ENCODE measurements at regions not wholly inside any gene's neighbourhood (a gene's known extent, or its start where the extent isn't known, plus 50 kb on each side); places are given as distances from the start of the nearest gene placed in this dataset.

DNA sequence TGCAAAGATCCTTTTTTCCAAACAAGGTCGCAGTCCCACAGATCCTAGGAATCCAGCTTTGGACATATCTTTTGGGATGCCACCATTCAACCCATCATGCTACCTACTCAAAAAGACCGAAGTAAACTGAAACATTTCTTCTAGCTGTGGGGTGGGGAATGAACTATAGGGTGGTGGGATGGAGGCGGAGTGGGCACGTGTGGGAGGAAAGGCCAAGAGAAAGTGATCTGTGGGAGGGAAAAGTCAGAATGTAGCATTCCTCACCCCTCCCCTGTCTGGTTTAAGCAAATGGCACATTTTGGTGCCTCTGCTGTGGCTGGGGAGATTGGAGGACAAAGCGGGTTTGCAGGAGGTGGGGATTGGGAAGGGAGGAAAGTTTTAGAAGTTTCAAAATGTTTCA is 59.2 kb upstream of the IL17B start:
- H3K4me1 ChIP-seq: peaks cover 2 to 46% (median 19%) of the 10 kb centered on the region in 12 donors
- no peaks in the 10 kb centered on the region for H3K27me3 ChIP-seq
- no peak overlapping the region for H3K4me3 ChIP-seq
- no peaks in the 10 kb centered on the region for H3K9me3 ChIP-seq
- no peaks in the 10 kb centered on the region for H3K36me3 ChIP-seq
- intact Hi-C loops (cut with DNase I): loop anchor here in 2 of 10 donors (5.0 to 10.0 kb wide), 2 partner anchors 114 to 173 kb away; partner anchors contain the start of gene CSNK1A1 (in 1 of the 2)
- H3K27ac ChIP-seq: peak overlapping the region in 1 of 12 donors; percentile 97
- TF ChIP-seq POLR2A (IDR thresholded peaks at IDR 0.05): no peak
- TF ChIP-seq, protein P1, sequence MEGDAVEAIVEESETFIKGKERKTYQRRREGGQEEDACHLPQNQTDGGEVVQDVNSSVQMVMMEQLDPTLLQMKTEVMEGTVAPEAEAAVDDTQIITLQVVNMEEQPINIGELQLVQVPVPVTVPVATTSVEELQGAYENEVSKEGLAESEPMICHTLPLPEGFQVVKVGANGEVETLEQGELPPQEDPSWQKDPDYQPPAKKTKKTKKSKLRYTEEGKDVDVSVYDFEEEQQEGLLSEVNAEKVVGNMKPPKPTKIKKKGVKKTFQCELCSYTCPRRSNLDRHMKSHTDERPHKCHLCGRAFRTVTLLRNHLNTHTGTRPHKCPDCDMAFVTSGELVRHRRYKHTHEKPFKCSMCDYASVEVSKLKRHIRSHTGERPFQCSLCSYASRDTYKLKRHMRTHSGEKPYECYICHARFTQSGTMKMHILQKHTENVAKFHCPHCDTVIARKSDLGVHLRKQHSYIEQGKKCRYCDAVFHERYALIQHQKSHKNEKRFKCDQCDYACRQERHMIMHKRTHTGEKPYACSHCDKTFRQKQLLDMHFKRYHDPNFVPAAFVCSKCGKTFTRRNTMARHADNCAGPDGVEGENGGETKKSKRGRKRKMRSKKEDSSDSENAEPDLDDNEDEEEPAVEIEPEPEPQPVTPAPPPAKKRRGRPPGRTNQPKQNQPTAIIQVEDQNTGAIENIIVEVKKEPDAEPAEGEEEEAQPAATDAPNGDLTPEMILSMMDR (IDR thresholded peaks at IDR 0.05): no peak
- ATAC-seq (no peak), DNase-seq (no peak)
- 88 to 94% (median 92%) methylated on average over 5 of the region's 5 CpGs for WGBS, 4 donors

- H3K9me3 ChIP-seq: no peaks in the 10 kb centered on the region
- no peak overlapping the region for H3K4me3 ChIP-seq
- H3K27ac ChIP-seq: peak overlapping the region in 3 of 12 donors; percentile 12 to 97 (median 14)
- intact Hi-C loops (cut with DNase I): loop anchor here in 2 of 10 donors (5.0 to 10.0 kb wide), 2 partner anchors 115 to 173 kb away; partner anchors contain the start of gene CSNK1A1 (in 1 of the 2)
- DNase-seq (no peak), ATAC-seq (no peak)
- no peaks in the 10 kb centered on the region for H3K27me3 ChIP-seq
- H3K36me3 ChIP-seq: no peaks in the 10 kb centered on the region
- TF ChIP-seq POLR2A (IDR thresholded peaks at IDR 0.05): no peak
- TF ChIP-seq, protein P1 (IDR thresholded peaks at IDR 0.05): no peak
- H3K4me1 ChIP-seq: peaks cover 0 to 40% (median 14%) of the 10 kb centered on the region in 12 donors
- 58 to 67% (median 63%) methylated on average over 10 of the region's 10 CpGs for WGBS, 4 donors
Measured at GRCh38 chr5:149437391-149438040, 58.4 kb upstream of the IL17B start.

DNA sequence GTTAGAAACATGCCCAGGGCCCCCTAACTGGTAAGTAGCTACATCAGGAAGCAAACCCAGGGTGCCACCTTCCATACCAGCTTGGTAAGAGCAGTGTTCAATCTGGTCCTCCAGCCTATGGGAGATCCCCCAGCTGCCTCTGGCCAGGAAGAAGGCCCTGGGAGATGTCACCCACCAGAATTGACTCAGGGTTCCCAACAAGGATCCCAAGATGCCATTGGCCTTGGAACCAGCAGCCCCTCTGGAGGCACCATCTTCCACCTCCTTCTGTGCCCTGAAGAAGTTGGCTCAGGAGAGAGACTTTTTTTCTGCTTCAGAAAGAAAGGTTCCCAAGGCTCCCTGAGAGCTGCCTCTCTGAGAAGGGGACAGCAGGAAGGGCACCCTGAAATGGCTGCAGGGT is 56.6 kb upstream of the IL17B start:
- Histone ChIP-seq H3K27ac (peak overlapping the region in 1 of 12 donors; percentile 97), H3K9me3 (no peaks in the 10 kb centered on the region), H3K4me1 (peaks cover 2 to 42% (median 15%) of the 10 kb centered on the region in 12 donors), H3K4me3 (no peak overlapping the region), H3K36me3 (peaks cover 0 to 5% (median 3%) of the 10 kb centered on the region in 9 donors), H3K27me3 (no peaks in the 10 kb centered on the region)
- DNase-seq (no peak), ATAC-seq (no peak)
- TF ChIP-seq, protein P1 (IDR thresholded peaks at IDR 0.05): no peak
- no peak for TF ChIP-seq POLR2A (IDR thresholded peaks at IDR 0.05)
- intact Hi-C loops (cut with DNase I): loop anchor here in 3 of 10 donors (2.0 to 10.0 kb wide), 3 partner anchors 117 to 171 kb away; partner anchors contain the start of gene CSNK1A1 (in 1 of the 3)

- DNase-seq: no peak
- TF ChIP-seq POLR2A (IDR thresholded peaks at IDR 0.05): no peak
- TF ChIP-seq, protein P1 (IDR thresholded peaks at IDR 0.05): no peak
- peak overlapping the region in 2 of 12 donors; percentile 2 to 97 for H3K27ac ChIP-seq
- peaks cover 4 to 47% (median 21%) of the 10 kb centered on the region in 12 donors for H3K4me1 ChIP-seq
- H3K36me3 ChIP-seq: peaks cover 0 to 9% (median 7%) of the 10 kb centered on the region in 9 donors
- no peaks in the 10 kb centered on the region for H3K27me3 ChIP-seq
- H3K4me3 ChIP-seq: no peak overlapping the region
- intact Hi-C loops (cut with DNase I): loop anchor here in 3 of 10 donors (2.0 to 10.0 kb wide), 3 partner anchors 117 to 170 kb away; partner anchors contain the start of gene CSNK1A1 (in 1 of the 3)
- 85 to 93% (median 88%) methylated on average over 7 of the region's 7 CpGs for WGBS, 4 donors
- no peak for ATAC-seq
- H3K9me3 ChIP-seq: no peaks in the 10 kb centered on the region
Measured at GRCh38 chr5:149435015-149435376, 55.9 kb upstream of the IL17B start.
